H9 (cell line): ENCODE measurements at regions not wholly inside any gene's neighbourhood (a gene's known extent, or its start where the extent isn't known, plus 50 kb on each side); places are given as distances from the start of the nearest gene placed in this dataset.

Experiments used
- DNase-seq: peaks from one replicate; pipeline ENCODE4 v3.0.0-alpha.2; 2017
- H2AFZ ChIP-seq: one replicate; pipeline ENCODE4 v1.6.1; 2013; ENCODE audit warnings: mild to moderate bottlenecking, low read length, control low read depth, moderate library complexity
- H2AK5ac ChIP-seq: 2 replicates; pipeline ENCODE4 v1.6.1; 2013; ENCODE audit warnings: low read length, control low read depth, mixed read lengths; ENCODE audit not compliant: insufficient read length
- H2BK120ac ChIP-seq: one replicate; pipeline ENCODE4 v1.6.1; 2013; ENCODE audit warnings: low read depth, mild to moderate bottlenecking, low read length, control low read depth, inconsistent platforms; ENCODE audit not compliant: poor library complexity, severe bottlenecking
- H2BK12ac ChIP-seq: 2 replicates; pipeline ENCODE4 v1.6.1; 2013; ENCODE audit warnings: low read length, control low read depth, mixed read lengths, low read depth; ENCODE audit not compliant: insufficient read length
- H2BK15ac ChIP-seq: 2 replicates; pipeline ENCODE4 v1.6.1; 2013; ENCODE audit warnings: low read depth, low read length, control low read depth
- H2BK20ac ChIP-seq: one replicate; pipeline ENCODE4 v1.6.1; 2013; ENCODE audit warnings: low read depth, mild to moderate bottlenecking, low read length, control low read depth, inconsistent platforms; ENCODE audit not compliant: poor library complexity, severe bottlenecking
- H2BK5ac ChIP-seq: 2 replicates; pipeline ENCODE4 v1.6.1; 2013; ENCODE audit warnings: low read length, control low read depth, mixed read lengths; ENCODE audit not compliant: insufficient read length
- H3K14ac ChIP-seq: 2 replicates; pipeline ENCODE4 v1.6.1; 2013; ENCODE audit warnings: low read length, control low read depth; ENCODE audit not compliant: insufficient read depth
- H3K18ac ChIP-seq: 2 replicates; pipeline ENCODE4 v1.6.1; 2013; ENCODE audit warnings: low read depth, mild to moderate bottlenecking, mixed read lengths, low read length, control low read depth; ENCODE audit not compliant: insufficient read length
- H3K23ac ChIP-seq: 2 replicates; pipeline ENCODE4 v1.6.1; 2013; ENCODE audit warnings: low read length, control low read depth, mixed read lengths, low read depth; ENCODE audit not compliant: insufficient read length
- H3K23me2 ChIP-seq: 2 replicates; pipeline ENCODE4 v1.6.1; 2013; ENCODE audit warnings: low read depth, mild to moderate bottlenecking, mixed read lengths, low read length, control low read depth; ENCODE audit not compliant: insufficient read length, poor library complexity, severe bottlenecking
- H3K27ac ChIP-seq: 2 replicates; pipeline ENCODE4 v1.5.1; 2013; ENCODE audit warnings: low read length, control low read depth, mixed read lengths, low read depth; ENCODE audit not compliant: insufficient read length
- H3K27me3 ChIP-seq: 2 replicates; pipeline ENCODE4 v1.6.1; 2013; ENCODE audit warnings: low read length, control low read depth, inconsistent platforms; ENCODE audit not compliant: insufficient read depth
- H3K4ac ChIP-seq: 2 replicates; pipeline ENCODE4 v1.6.1; 2013; ENCODE audit warnings: low read depth, mild to moderate bottlenecking, control low read depth, inconsistent platforms, low read length, moderate library complexity
- H3K4me1 ChIP-seq: 2 replicates; pipeline ENCODE4 v1.6.1; 2013; ENCODE audit warnings: low read length, control low read depth, inconsistent platforms; ENCODE audit not compliant: insufficient read depth
- H3K4me2 ChIP-seq: 2 replicates; pipeline ENCODE4 v1.6.1; 2013; ENCODE audit warnings: low read length, control low read depth, mixed read lengths; ENCODE audit not compliant: insufficient read length, insufficient read depth
- H3K56ac ChIP-seq: 2 replicates; pipeline ENCODE4 v1.6.1; 2013; ENCODE audit warnings: low read depth, mild to moderate bottlenecking, mixed read lengths, low read length, control low read depth; ENCODE audit not compliant: insufficient read length
- H3K79me1 ChIP-seq: 2 replicates; pipeline ENCODE4 v1.6.1; 2013; ENCODE audit warnings: low read depth, mild to moderate bottlenecking, moderate library complexity, low read length, control low read depth, inconsistent platforms; ENCODE audit not compliant: insufficient read depth, poor library complexity, severe bottlenecking
- H3K79me2 ChIP-seq: 2 replicates; pipeline ENCODE4 v1.6.1; 2013; ENCODE audit warnings: low read length, control low read depth, inconsistent platforms; ENCODE audit not compliant: insufficient read depth
- H3K9ac ChIP-seq: 2 replicates; pipeline ENCODE4 v1.6.1; 2013; ENCODE audit warnings: low read length, control low read depth, mixed read lengths; ENCODE audit not compliant: insufficient read length; ENCODE audit errors: extremely low read depth
- H3K9me3 ChIP-seq: one replicate; pipeline ENCODE4 v1.6.1; 2013; ENCODE audit warnings: low read depth, low read length, inconsistent platforms; ENCODE audit not compliant: control insufficient read depth
- H3T11ph ChIP-seq: one replicate; pipeline ENCODE4 v1.6.1; 2013; ENCODE audit warnings: mild to moderate bottlenecking, low read length, control low read depth, inconsistent platforms
- H4K20me1 ChIP-seq: one replicate; pipeline ENCODE4 v1.6.1; 2013; ENCODE audit not compliant: control insufficient read depth, insufficient read length, insufficient read depth
- H4K5ac ChIP-seq: 2 replicates; pipeline ENCODE4 v1.6.1; 2013; ENCODE audit warnings: low read depth, mild to moderate bottlenecking, mixed read lengths, low read length, control low read depth; ENCODE audit not compliant: insufficient read length
- H4K8ac ChIP-seq: replicated peaks from 2 replicates; pipeline ENCODE4 v1.6.1; 2013; ENCODE audit warnings: low read length, control low read depth, mixed read lengths, low read depth; ENCODE audit not compliant: insufficient read length
- H4K91ac ChIP-seq: 2 replicates; pipeline ENCODE4 v1.6.1; 2013; ENCODE audit warnings: low read depth, mild to moderate bottlenecking, moderate library complexity, mixed read lengths, low read length, control low read depth; ENCODE audit not compliant: insufficient read length
- H3K27ac Mint-ChIP-seq, 3 experiments: 2 replicates in 2 of 3; 3 replicates in 1 of 3; pipeline ENCODE4 v1.8.0; 2020 to 2021; ENCODE audit warnings: mixed read lengths in 3 of 3, mild to moderate bottlenecking in 1 of 3, moderate library complexity in 1 of 3
- H3K27me3 Mint-ChIP-seq: 2 replicates; pipeline ENCODE4 v1.8.0; 2021; ENCODE audit warnings: low read depth, mild to moderate bottlenecking, moderate library complexity, mixed read lengths
- H3K36me3 Mint-ChIP-seq, 3 experiments: 2 replicates in 2 of 3; 3 replicates in 1 of 3; pipeline ENCODE4 v1.8.0; 2020 to 2021; ENCODE audit warnings: low read depth in 3 of 3, mixed read lengths in 3 of 3; ENCODE audit not compliant: insufficient read depth in 1 of 3
- H3K4me1 Mint-ChIP-seq, 2 experiments: 2 replicates each; pipeline ENCODE4 v1.8.0; 2020; ENCODE audit warnings: mixed read lengths in 2 of 2
- H3K4me3 Mint-ChIP-seq, 2 experiments: 2 replicates in 1 of 2; 3 replicates in 1 of 2; pipeline ENCODE4 v1.8.0; 2020 to 2021; ENCODE audit warnings: mild to moderate bottlenecking in 2 of 2, mixed read lengths in 2 of 2, moderate library complexity in 1 of 2
- H3K9me3 Mint-ChIP-seq, 2 experiments: 2 replicates in 1 of 2; 3 replicates in 1 of 2; pipeline ENCODE4 v1.8.0; 2020; ENCODE audit warnings: mild to moderate bottlenecking in 2 of 2, mixed read lengths in 2 of 2, moderate library complexity in 1 of 2
- CTCF ChIP-seq: fragments of 200-600 bp; sonication (generic); conservative IDR thresholded peaks from 3 replicates; pipeline ENCODE4 v1.8.0; 2021; ENCODE audit warnings: antibody characterized with exemption, mild to moderate bottlenecking
- WGBS: extraction: QIAGEN DNeasy Blood & Tissue Kit; methylation state at CpG from one replicate; pipeline ENCODE4 v1.1.7; 2013; ENCODE audit warnings: missing lambda C conversion rate, low lambda C conversion rate, mixed read lengths; ENCODE audit not compliant: insufficient read length; ENCODE audit errors: extremely low coverage; 5-methylcytosine and 5-hydroxymethylcytosine counted together

GRCh38 chr4:137608085-137608484, 75.8 kb upstream of the PCDH18 start:
- no peak overlapping the region for H3K27ac ChIP-seq
- H2BK120ac ChIP-seq = no peak overlapping the region
- DNase-seq = no peak
- no peaks in the 10 kb centered on the region for H3K27me3 Mint-ChIP-seq
- peaks cover 0 to 3% of the 10 kb centered on the region in 2 experiments; a peak in 1 of 5 replicates for H3K9me3 Mint-ChIP-seq
- H3K18ac ChIP-seq = no peak overlapping the region
- H3K9ac ChIP-seq = no peak overlapping the region
- WGBS = no CpG with 5 or more reads among the region's 1 CpG
- H2AFZ ChIP-seq = peak overlapping the region; percentile 65
- no peak overlapping the region for H2BK20ac ChIP-seq
- no peaks in the 10 kb centered on the region for H3K9me3 ChIP-seq
- no peaks in the 10 kb centered on the region for H4K20me1 ChIP-seq
- H3K36me3 Mint-ChIP-seq = peaks cover 0 to 3% (median 0%) of the 10 kb centered on the region in 3 experiments; a peak in 1 of 7 replicates
- H3K23me2 ChIP-seq = no peaks in the 10 kb centered on the region
- no peak overlapping the region for H3K4me2 ChIP-seq
- H3K79me1 ChIP-seq = no peaks in the 10 kb centered on the region
- no peak overlapping the region for H3K14ac ChIP-seq
- no peak overlapping the region for H2BK15ac ChIP-seq
- no peak overlapping the region for H3K4me3 Mint-ChIP-seq
- H3K4me1 Mint-ChIP-seq = peaks cover 32 to 36% of the 10 kb centered on the region in 2 experiments
- H2AK5ac ChIP-seq = no peak overlapping the region
- H4K8ac ChIP-seq = no peak overlapping the region
- no peak overlapping the region; a peak in 1 of 7 replicates for H3K27ac Mint-ChIP-seq
- no peak overlapping the region for H4K5ac ChIP-seq
- no peaks in the 10 kb centered on the region; the same call in none of the 2 replicates for H3K4me1 ChIP-seq
- no peaks in the 10 kb centered on the region for H3K27me3 ChIP-seq
- no peak overlapping the region for H2BK12ac ChIP-seq
- H3K23ac ChIP-seq = no peak overlapping the region
- no peak overlapping the region for H3K56ac ChIP-seq
- H2BK5ac ChIP-seq = no peak overlapping the region
- H3K79me2 ChIP-seq = no peaks in the 10 kb centered on the region
- no peak overlapping the region for H3K4ac ChIP-seq
- TF ChIP-seq CTCF = no peak
- H4K91ac ChIP-seq = no peak overlapping the region
- H3T11ph ChIP-seq = no peak overlapping the region
